ENCODE measurements at regions not wholly inside any gene's neighbourhood (a gene's known extent, or its start where the extent isn't known, plus 50 kb on each side); places are given as distances from the start of the nearest gene placed in this dataset.

DNA sequence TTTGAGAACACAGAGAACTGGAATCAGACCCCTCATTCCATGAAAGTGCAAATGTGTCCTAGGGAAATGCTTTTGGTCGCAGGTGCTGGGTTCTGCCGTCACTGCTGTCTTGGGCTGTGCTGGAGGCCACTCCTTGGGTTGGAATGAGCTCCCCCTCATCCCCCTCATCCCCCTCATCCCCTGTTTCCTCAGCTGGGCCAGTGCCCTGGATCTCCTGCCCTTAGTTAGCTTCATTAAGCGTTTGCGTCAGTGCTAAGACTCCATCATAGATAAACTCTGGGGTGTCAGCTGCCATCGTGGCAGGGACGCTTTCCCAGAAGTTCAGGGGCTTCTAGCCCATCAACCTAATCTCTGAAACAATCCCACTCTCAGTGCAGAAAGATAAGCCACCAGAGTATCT, 97.1 kb upstream of the ZNF516 start:
- no peak for TF ChIP-seq CTCF (IDR thresholded peaks at IDR 0.05)
- TF ChIP-seq ZFX (IDR thresholded peaks at IDR 0.05; ENCODE audit: borderline replicate concordance), result no peak
